GM04504 (cell line): ENCODE measurements at regions not wholly inside any gene's neighbourhood (a gene's known extent, or its start where the extent isn't known, plus 50 kb on each side); places are given as distances from the start of the nearest gene placed in this dataset.

ENCODE experiments used
- DNase-seq: peaks from one replicate; pipeline ENCODE4 v3.0.0-alpha.2; 2012; ENCODE audit warnings: low read depth

DNA sequence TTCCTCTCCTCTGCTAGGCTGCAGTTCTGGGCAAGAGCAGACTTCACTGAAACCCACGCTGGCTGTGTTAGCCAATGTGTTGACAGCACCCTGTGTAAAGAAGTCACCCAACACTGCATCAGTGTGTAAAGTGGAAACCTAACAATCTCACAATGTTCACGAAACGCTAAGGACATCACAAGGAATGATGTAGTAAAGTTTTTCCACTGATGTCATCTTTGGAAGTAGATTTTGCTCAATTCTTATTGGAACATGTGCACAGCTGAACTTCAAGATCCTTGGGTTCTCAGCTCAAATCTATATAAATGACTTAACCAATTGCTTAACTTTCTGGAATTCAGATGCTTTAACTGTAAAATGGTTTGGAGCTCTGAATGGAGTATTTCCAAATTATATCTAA is 1112.5 kb downstream of the TSN start:
- no peak for DNase-seq

DNA sequence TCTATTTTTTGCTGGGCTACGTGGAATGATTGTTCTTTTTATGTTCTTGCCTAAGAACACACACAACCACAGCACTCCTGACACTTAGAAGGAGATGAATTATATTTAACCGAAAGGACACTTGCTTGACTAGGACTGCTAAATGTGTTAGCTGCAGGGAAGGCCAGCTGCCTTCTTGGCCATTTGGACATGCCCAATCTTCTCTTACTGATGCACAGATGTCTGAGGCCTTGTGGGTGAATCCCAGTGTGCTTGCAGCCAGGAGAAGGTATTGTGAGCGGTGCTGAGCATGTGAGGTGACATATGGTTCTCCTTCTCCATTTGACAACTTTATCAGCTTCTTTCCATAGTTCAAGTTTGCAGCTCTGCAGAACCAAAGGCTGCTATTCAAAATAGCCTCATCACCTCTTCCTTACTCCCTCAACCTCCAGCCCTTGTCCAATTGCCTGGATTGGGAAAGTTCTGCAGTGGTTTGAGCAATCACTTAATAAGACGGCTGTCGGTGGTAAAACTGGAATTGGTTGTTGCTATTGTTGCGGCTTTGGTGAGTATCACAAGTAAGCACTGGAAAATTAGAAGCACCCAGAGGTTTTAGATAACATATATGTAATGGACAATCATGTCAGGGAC is 1113.3 kb downstream of the TSN start:
- DNase-seq = no peak

DNA sequence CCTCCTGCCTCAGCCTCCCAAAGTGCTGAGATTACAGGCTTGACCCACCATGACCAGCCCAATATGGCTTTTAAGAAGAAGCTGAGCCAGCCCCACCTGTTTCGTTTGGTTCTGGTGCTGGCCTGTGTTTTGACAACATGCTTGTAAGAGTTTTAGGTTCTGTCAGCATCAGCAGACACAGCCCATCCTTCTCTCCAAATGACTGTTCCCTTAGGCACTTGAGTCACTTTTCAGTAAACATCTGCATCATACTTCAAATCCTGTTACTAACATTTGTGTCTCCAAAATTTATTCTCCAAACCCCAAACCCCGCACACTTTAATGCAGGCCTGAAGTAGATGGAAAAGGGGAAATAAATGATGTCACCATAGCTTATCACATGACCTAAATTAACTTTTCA is 1118.5 kb downstream of the TSN start:
- DNase-seq = no peak

- no peak for DNase-seq
Observed at GRCh38 chr2:122875091-122875865, 1119.8 kb downstream of the TSN start.

GRCh38 chr2:122883849-122884248 is 1128.4 kb downstream of the TSN start:
- no peak for DNase-seq

GRCh38 chr2:122884889-122885288 is 1129.4 kb downstream of the TSN start:
- no peak for DNase-seq

- DNase-seq = no peak
Observed at GRCh38 chr2:122885436-122885835, 1130.0 kb downstream of the TSN start.

DNA sequence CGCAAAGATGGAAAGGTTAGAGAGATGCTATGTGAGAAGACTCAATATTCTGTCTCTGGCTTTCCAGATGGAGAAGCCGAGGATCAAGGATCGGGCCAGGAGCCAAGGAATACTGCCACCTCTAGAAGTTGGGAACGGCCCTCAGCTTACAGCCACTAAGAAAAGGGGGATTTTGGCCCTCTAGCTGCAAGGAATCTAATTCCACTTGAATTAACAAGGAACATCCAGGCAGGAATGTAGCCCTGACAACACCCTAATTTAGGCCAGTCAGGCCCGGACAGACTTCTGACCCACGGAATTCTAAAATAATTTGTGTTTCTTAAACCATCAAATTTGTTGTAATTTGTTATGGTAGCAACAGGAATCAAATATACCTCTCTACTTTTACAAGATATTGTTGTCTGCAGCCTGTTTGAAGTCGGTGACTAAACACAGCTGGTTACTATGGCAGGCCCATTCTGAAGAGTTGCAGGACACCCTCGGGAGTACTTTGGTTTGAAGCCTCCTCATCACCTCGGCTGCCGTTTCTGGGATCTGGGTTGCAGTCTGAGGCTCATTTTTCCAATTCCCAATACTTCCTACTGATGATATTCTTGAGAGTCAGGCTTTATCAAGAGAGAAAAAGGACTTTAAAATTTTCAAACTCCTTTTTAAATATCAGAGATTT is 1131.2 kb downstream of the TSN start:
- no peak for DNase-seq

DNA sequence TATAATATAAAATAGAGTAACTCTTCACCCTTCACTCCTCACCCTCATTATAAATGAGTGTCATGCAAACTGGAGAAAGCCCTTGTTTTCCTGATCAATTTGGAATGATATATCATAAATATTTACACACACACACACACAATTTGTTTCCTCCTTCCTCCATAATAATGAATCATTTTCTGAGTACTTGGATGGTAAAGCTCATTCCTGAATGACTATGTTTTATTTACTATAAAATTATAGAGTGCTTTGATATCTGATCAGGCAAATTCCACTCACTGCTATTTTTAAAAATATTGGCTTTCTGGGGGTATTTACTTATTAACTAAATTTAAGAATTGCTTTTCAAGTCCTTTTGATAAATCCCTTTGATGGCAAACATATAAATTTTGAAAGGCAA is 1125.5 kb upstream of the CNTNAP5 start:
- no peak for DNase-seq

- DNase-seq = no peak
Observed at GRCh38 chr2:122905431-122905830, 1119.7 kb upstream of the CNTNAP5 start.

DNA sequence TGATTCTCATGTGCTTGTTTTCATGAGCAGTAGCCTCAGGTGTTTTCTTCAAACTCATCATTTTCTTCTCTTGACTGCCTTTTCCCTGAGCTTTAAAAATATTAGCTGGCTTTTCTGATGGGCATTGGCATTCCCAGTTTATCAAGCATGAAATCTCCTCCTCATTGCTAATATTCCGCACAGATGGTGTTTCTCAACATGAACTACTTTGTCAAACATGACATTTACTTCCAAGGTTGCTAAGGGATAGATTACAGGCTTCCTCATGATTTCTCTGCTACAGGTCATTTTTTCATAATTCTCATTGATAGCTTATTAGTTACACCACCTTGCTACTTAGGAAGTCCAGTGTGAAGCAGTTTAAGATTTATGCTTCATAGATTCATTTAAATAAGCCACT is 1116.9 kb upstream of the CNTNAP5 start:
- DNase-seq = no peak

DNA sequence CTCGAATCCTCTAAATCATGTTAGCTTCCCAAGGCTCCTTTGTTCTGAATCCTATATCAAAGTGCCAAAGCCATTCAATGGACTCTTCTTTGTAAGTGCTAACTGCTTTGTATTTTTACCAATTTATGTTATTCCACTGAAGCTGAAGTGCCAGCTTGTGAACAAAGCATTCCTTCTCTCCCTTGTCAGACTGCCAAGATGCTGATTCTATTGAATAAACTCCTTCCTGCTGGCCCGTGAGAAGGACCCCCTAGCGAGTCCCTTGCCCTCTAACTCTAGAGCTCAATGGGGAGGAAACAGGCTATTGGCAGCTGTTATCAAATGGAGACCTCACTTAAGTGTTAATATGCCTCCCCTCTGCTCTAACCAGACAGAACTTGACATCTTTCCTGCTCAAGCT is 1097.9 kb upstream of the CNTNAP5 start:
- DNase-seq = no peak

DNA sequence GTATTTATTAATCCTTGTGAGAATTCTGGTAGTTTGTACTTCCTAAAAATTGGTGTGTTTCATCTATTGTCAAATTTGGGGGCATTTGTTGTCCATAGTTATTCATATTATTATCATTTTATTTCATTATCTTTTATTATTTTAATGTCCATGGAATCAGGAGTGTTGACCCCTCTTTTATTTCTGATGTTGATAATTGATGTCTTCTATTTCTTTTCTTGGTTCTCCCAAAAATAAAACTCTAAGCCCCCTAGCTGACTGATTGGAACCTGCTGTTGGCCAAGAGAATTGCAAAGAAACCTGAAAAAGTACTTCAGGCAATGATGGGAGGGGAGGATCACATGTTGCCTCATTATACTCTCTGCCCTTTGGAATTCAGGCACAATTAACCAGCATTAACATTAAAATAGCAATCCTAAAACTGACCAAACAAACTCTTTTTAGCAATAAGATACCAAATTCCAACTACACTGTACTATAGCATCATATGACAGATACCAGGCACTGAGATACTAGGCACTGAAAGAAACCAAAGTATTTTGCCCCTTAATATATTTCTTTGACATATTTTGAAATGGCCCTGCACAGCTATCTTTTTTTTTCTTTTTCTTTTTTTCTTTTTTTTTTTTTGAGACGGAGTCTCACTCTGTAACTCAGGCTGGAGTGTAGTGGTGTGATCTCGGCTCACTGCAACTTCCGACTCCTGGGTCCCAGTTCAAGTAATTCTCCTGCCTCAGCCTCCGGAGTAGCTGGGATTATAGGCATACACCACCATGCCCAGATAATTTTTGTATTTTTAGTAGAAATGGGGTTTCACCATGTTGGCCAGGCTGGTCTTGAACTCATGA is 1097.2 kb upstream of the CNTNAP5 start:
- DNase-seq = no peak

DNA sequence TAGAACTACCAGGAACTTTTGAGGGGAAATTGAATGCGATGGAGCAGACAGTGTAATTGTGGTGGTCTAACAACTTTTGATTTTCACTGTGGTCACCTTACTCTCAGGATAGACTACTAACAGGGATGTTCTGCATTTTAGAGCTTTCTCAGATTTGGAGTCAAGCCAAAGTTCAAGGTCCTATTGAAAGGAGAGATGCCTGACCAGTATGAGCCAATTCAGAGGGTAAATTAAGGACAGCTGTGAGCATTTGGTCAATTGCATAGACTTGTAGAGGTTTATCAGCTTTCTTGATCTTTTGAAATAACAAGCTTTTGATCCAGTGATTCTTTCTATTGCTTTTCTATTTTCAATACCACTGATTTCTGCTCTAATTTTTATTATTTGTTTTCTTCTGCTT is 1095.7 kb upstream of the CNTNAP5 start:
- DNase-seq = no peak

DNA sequence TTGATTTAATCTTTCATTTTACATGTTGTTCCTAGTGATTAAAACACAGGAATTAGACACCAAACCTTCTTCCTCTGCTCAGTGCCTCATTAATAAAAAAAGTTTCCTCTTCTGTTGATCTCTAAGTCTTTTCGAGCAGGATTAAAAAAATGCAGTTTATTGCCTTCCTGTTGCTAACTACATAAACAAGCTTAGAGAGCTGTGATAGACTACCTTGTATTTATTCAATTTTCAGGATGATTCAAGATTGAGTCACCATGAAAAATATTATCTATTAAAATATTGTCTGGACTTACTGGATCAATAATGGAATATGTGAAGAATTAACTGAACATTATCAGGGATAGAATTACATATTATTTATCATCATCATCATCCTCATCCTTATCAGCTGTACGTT is 1089.6 kb upstream of the CNTNAP5 start:
- no peak for DNase-seq

DNA sequence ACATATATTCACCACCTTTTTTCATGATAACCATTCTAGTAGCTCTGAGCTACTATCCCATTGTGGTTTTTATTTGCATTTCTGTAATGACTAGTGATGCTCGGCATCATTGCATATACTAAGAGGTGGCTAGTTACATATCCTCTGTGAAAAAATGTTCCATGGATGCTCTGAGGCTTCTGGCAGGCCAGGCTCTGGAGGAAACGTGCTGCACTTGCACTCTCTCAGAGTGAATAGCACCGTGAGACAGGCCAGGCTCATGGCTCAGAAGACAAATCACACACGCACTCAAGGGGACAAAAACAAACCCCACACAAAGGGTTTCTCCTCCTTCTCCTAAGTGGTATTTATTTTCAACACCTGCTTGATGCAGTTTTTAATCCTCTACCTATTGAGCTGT is 1085.3 kb upstream of the CNTNAP5 start:
- DNase-seq = no peak

GRCh38 chr2:122949523-122949922 is 1075.6 kb upstream of the CNTNAP5 start:
- no peak for DNase-seq

DNA sequence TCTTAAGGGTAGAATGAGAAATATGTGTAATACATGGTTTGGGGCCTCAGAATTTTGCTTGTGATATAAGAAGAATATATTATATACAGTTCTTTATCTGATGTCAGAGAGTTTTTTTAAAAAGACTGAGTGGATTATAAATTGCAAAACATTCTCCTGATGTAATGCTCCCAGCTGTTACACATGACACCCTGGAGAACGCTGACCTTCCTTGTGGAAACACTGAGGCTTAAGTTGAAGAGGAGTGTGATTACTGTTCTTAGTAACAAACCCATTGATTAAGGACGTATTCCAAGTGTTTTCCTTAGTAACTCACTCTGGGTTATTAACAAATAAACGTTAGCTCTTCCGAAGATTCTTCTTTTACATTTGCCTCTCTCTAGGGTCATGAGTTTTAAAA is 1069.3 kb upstream of the CNTNAP5 start:
- DNase-seq = no peak

DNA sequence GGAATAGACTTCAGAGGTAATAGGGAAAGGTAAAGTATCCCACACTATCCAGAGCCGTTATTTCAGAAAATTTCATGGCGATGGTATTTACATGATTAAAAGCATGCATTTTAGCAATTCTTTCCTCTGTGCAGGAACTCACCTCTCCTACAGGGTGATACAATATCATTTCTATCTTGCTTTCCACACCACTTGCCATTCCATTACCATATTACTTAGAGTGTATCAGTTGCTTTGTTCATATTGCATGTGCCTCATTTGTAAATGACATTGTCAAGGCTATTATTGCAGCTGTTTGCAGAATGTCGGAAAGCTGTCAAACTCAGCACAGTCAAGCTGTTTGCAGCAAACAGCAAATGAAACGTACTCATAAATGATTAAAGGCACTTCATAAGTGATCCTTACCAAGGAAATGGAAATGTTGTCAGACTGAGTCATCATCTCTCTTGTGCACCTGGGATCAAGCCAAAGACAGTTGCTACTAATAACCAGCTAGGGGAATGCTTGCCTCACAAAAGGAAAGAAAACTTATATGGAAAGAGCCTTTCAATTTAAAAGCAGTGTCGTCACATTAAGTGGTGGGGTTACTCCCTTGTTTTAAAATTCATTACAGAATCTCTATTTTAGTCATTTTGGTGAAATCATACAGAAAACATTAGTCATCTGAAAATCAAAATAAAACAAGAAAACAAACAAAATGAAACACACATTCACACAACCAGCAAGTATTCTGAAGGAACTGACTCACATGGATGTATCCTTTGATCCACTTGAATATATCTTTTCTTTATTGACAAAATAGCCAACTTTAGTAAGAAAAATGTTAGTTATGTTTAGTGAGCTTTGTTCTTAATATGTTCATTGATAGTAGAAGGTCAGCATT is 1064.1 kb upstream of the CNTNAP5 start:
- DNase-seq = no peak

GRCh38 chr2:122966461-122966860 is 1058.6 kb upstream of the CNTNAP5 start:
- no peak for DNase-seq

GRCh38 chr2:122977580-122977979 is 1047.5 kb upstream of the CNTNAP5 start:
- DNase-seq = no peak
